ENCODE measurements at regions not wholly inside any gene's neighbourhood (a gene's known extent, or its start where the extent isn't known, plus 50 kb on each side); places are given as distances from the start of the nearest gene placed in this dataset.

- H3K27me3 Mint-ChIP-seq (ENCODE audit: insufficient read depth, unreplicated experiment) = no peaks in the 10 kb centered on the region
- no peaks in the 10 kb centered on the region for H3K4me1 Mint-ChIP-seq (ENCODE audit: low read depth, unreplicated experiment)
- no peak overlapping the region for H3K4me3 Mint-ChIP-seq (ENCODE audit: unreplicated experiment)
- no TSS peak for BruUV-seq (replicated peaks)
- H3K9me3 Mint-ChIP-seq (ENCODE audit: unreplicated experiment) = no peaks in the 10 kb centered on the region
- TF ChIP-seq CTCF (IDR thresholded peaks at IDR 0.05; ENCODE audit: insufficient read depth in 1 of 2, low read depth in 1 of 2, low read length in 1 of 2, severe bottlenecking in 1 of 2, unreplicated experiment in 1 of 2) = no peak
- H3K36me3 ChIP-seq (ENCODE audit: control insufficient read depth, insufficient read depth, low read length) = no peaks in the 10 kb centered on the region
- no peak for DNase-seq
- H3K9me3 ChIP-seq = no peaks in the 10 kb centered on the region
- H3K27ac Mint-ChIP-seq (ENCODE audit: unreplicated experiment) = no peak overlapping the region
- CTCF ChIA-PET = no interaction called here
- POLR2A ChIA-PET = no interaction called here
- no peaks in the 10 kb centered on the region for H3K4me1 ChIP-seq
- intact Hi-C loops (cut with micrococcal nuclease; ENCODE audit: unreplicated experiment) = no loop called here
- H3K27me3 ChIP-seq (replicated peaks; ENCODE audit: control insufficient read depth, insufficient read depth, low read length) = no peaks in the 10 kb centered on the region
- H3K4me3 ChIP-seq (ENCODE audit: low read depth, low read length) = no peak overlapping the region
- H3K36me3 Mint-ChIP-seq (ENCODE audit: insufficient read depth, unreplicated experiment) = peaks cover 6% of the 10 kb centered on the region
Measured at GRCh38 chr18:39198376-39198775, 1632.8 kb upstream of the CELF4 start.

GRCh38 chr18:39191931-39192330 lies 1626.3 kb upstream of the CELF4 start:
- H3K4me3 ChIP-seq (ENCODE audit: low read depth, low read length) = no peak overlapping the region
- no TSS peak for BruUV-seq (replicated peaks)
- ChIA-PET CTCF (no interaction called here), POLR2A (no interaction called here)
- Mint-ChIP-seq H3K27ac (ENCODE audit: unreplicated experiment) (no peak overlapping the region), H3K4me1 (ENCODE audit: low read depth, unreplicated experiment) (no peaks in the 10 kb centered on the region), H3K9me3 (ENCODE audit: unreplicated experiment) (no peaks in the 10 kb centered on the region), H3K27me3 (ENCODE audit: insufficient read depth, unreplicated experiment) (no peaks in the 10 kb centered on the region), H3K36me3 (ENCODE audit: insufficient read depth, unreplicated experiment) (no peaks in the 10 kb centered on the region), H3K4me3 (ENCODE audit: unreplicated experiment) (no peak overlapping the region)
- intact Hi-C loops (cut with micrococcal nuclease; ENCODE audit: unreplicated experiment) = no loop called here
- H3K9me3 ChIP-seq = no peaks in the 10 kb centered on the region
- peaks cover 4% of the 10 kb centered on the region; the same call in 1 of the 2 replicates for H3K4me1 ChIP-seq
- DNase-seq = no peak
- TF ChIP-seq CTCF (IDR thresholded peaks at IDR 0.05; ENCODE audit: insufficient read depth in 1 of 2, low read depth in 1 of 2, low read length in 1 of 2, severe bottlenecking in 1 of 2, unreplicated experiment in 1 of 2) = no peak
- no peaks in the 10 kb centered on the region for H3K27me3 ChIP-seq (replicated peaks; ENCODE audit: control insufficient read depth, insufficient read depth, low read length)
- no peaks in the 10 kb centered on the region for H3K36me3 ChIP-seq (ENCODE audit: control insufficient read depth, insufficient read depth, low read length)

- Histone ChIP-seq H3K4me1 (peaks cover 4% of the 10 kb centered on the region; the same call in 1 of the 2 replicates), H3K27me3 (replicated peaks; ENCODE audit: control insufficient read depth, insufficient read depth, low read length) (no peaks in the 10 kb centered on the region), H3K36me3 (ENCODE audit: control insufficient read depth, insufficient read depth, low read length) (no peaks in the 10 kb centered on the region), H3K4me3 (ENCODE audit: low read depth, low read length) (no peak overlapping the region), H3K9me3 (no peaks in the 10 kb centered on the region)
- Mint-ChIP-seq H3K27ac (ENCODE audit: unreplicated experiment) (no peak overlapping the region), H3K4me1 (ENCODE audit: low read depth, unreplicated experiment) (no peaks in the 10 kb centered on the region), H3K36me3 (ENCODE audit: insufficient read depth, unreplicated experiment) (no peaks in the 10 kb centered on the region), H3K9me3 (ENCODE audit: unreplicated experiment) (no peaks in the 10 kb centered on the region), H3K4me3 (ENCODE audit: unreplicated experiment) (no peak overlapping the region), H3K27me3 (ENCODE audit: insufficient read depth, unreplicated experiment) (no peaks in the 10 kb centered on the region)
- no peak for DNase-seq
- CTCF ChIA-PET = no interaction called here
- BruUV-seq (replicated peaks) = no TSS peak
- POLR2A ChIA-PET = no interaction called here
- no peak for TF ChIP-seq CTCF (IDR thresholded peaks at IDR 0.05; ENCODE audit: insufficient read depth in 1 of 2, low read depth in 1 of 2, low read length in 1 of 2, severe bottlenecking in 1 of 2, unreplicated experiment in 1 of 2)
- intact Hi-C loops (cut with micrococcal nuclease; ENCODE audit: unreplicated experiment) = no loop called here
Measured at GRCh38 chr18:39191058-39191457, 1625.5 kb upstream of the CELF4 start.

All from Caco-2 (cell line).